Trophoblast cell (in vitro differentiated cells and primary cell): ENCODE measurements at regions not wholly inside any gene's neighbourhood (a gene's known extent, or its start where the extent isn't known, plus 50 kb on each side); places are given as distances from the start of the nearest gene placed in this dataset.
"Not testable (repeated sequence)": the region's sequence is repeated elsewhere in the genome, so short reads cannot be mapped to it uniquely, and the experiment has no call there.

Experiments
- DNase-seq, 2 donors: peaks; one replicate each; pipeline ENCODE4 v3.0.0-alpha.2; 2016
- H2AFZ ChIP-seq: 2 replicates; pipeline ENCODE4 v1.6.1; 2013; ENCODE audit warnings: low read length, moderate library complexity, mild to moderate bottlenecking; ENCODE audit not compliant: insufficient read depth, poor library complexity
- H2AK5ac ChIP-seq: 2 replicates; pipeline ENCODE4 v1.6.1; 2013; ENCODE audit warnings: mild to moderate bottlenecking, low read length
- H2BK120ac ChIP-seq: 2 replicates; pipeline ENCODE4 v1.6.1; 2013; ENCODE audit warnings: low read length, mild to moderate bottlenecking, moderate library complexity; ENCODE audit not compliant: insufficient read depth, poor library complexity
- H2BK12ac ChIP-seq: 2 replicates; pipeline ENCODE4 v1.6.1; 2013; ENCODE audit warnings: mild to moderate bottlenecking, low read length, moderate library complexity
- H2BK5ac ChIP-seq: 2 replicates; pipeline ENCODE4 v1.6.1; 2013; ENCODE audit warnings: low read length, low read depth, moderate library complexity, mild to moderate bottlenecking; ENCODE audit not compliant: poor library complexity
- H3K14ac ChIP-seq: 2 replicates; pipeline ENCODE4 v1.6.1; 2013; ENCODE audit warnings: mild to moderate bottlenecking, low read length
- H3K18ac ChIP-seq: 2 replicates; pipeline ENCODE4 v1.6.1; 2013; ENCODE audit warnings: mild to moderate bottlenecking, low read length
- H3K23ac ChIP-seq: 2 replicates; pipeline ENCODE4 v1.6.1; 2013; ENCODE audit warnings: low read length
- H3K27ac ChIP-seq: 2 replicates; pipeline ENCODE4 v1.5.1; 2013; ENCODE audit warnings: low read depth, mild to moderate bottlenecking, inconsistent platforms, low read length, moderate library complexity
- H3K27me3 ChIP-seq: 2 replicates; pipeline ENCODE4 v1.6.1; 2013; ENCODE audit warnings: inconsistent platforms, mild to moderate bottlenecking, low read length, moderate library complexity; ENCODE audit not compliant: insufficient read depth
- H3K36me3 ChIP-seq, 2 experiments: 1 replicate in 1 of 2; 2 replicates in 1 of 2; pipeline ENCODE4 v1.6.1; 2013; ENCODE audit warnings: low read length in 2 of 2, mild to moderate bottlenecking in 2 of 2, moderate library complexity in 1 of 2; ENCODE audit not compliant: insufficient read depth in 2 of 2, control insufficient read depth in 1 of 2
- H3K4ac ChIP-seq: 2 replicates; pipeline ENCODE4 v1.6.1; 2013; ENCODE audit warnings: low read depth, mild to moderate bottlenecking, low read length, moderate library complexity
- H3K4me1 ChIP-seq, 2 experiments: 1 replicate in 1 of 2; 2 replicates in 1 of 2; pipeline ENCODE4 v1.6.1; 2013; ENCODE audit warnings: low read length in 2 of 2, mild to moderate bottlenecking in 2 of 2, moderate library complexity in 1 of 2; ENCODE audit not compliant: insufficient read depth in 2 of 2, control insufficient read depth in 1 of 2
- H3K4me2 ChIP-seq: 2 replicates; pipeline ENCODE4 v1.6.1; 2013; ENCODE audit warnings: inconsistent platforms, mild to moderate bottlenecking, low read length, moderate library complexity
- H3K4me3 ChIP-seq: 2 replicates; pipeline ENCODE4 v1.5.1; 2013; ENCODE audit warnings: mild to moderate bottlenecking, low read depth, low read length, inconsistent platforms
- H3K79me1 ChIP-seq: one replicate; pipeline ENCODE4 v1.6.1; 2013; ENCODE audit warnings: low read length
- H3K79me2 ChIP-seq: 2 replicates; pipeline ENCODE4 v1.6.1; 2013; ENCODE audit warnings: low read length, mild to moderate bottlenecking; ENCODE audit not compliant: control insufficient read depth, insufficient read depth, poor library complexity
- H3K9ac ChIP-seq: 2 replicates; pipeline ENCODE4 v1.6.1; 2013; ENCODE audit warnings: mild to moderate bottlenecking, low read length
- H3K9me3 ChIP-seq: 2 replicates; pipeline ENCODE4 v1.6.1; 2013; ENCODE audit warnings: low read depth, mild to moderate bottlenecking, control low read depth, inconsistent platforms, low read length; ENCODE audit not compliant: insufficient read depth
- H4K12ac ChIP-seq: 2 replicates; pipeline ENCODE4 v1.6.1; 2013; ENCODE audit warnings: low read depth, mild to moderate bottlenecking, low read length, moderate library complexity
- H4K8ac ChIP-seq: 2 replicates; pipeline ENCODE4 v1.6.1; 2013; ENCODE audit warnings: low read depth, mild to moderate bottlenecking, low read length, moderate library complexity
- H4K91ac ChIP-seq: one replicate; pipeline ENCODE4 v1.6.1; 2013; ENCODE audit warnings: low read depth, mild to moderate bottlenecking, low read length, moderate library complexity
- WGBS: extraction: QIAGEN DNeasy Blood & Tissue Kit; methylation state at CpG from one replicate; pipeline ENCODE4 v1.1.7; 2013; ENCODE audit warnings: missing lambda C conversion rate; ENCODE audit not compliant: insufficient read length, insufficient coverage; ENCODE audit errors: extremely low coverage; 5-methylcytosine and 5-hydroxymethylcytosine counted together

GRCh38 chr3:72270730-72271129, 485.8 kb upstream of the PROK2 start:
- Histone ChIP-seq H3K79me2 (peaks cover 2% of the 10 kb centered on the region), H2AK5ac (peak overlapping the region; percentile 73), H3K27ac (no peak overlapping the region), H3K4me1 (peaks cover 27 to 34% of the 10 kb centered on the region in 2 experiments), H3K4ac (no peak overlapping the region), H4K12ac (no peak overlapping the region), H3K14ac (peak overlapping the region; percentile 22), H3K9me3 (no peaks in the 10 kb centered on the region), H3K27me3 (no peaks in the 10 kb centered on the region), H4K8ac (peak overlapping the region; percentile 25), H2BK5ac (no peak overlapping the region), H2BK12ac (peak overlapping the region; percentile 78), H3K36me3 (no peaks in the 10 kb centered on the region), H3K4me3 (no peak overlapping the region), H3K23ac (no peak overlapping the region), H2AFZ (no peak overlapping the region), H2BK120ac (peak overlapping the region; percentile 49), H3K18ac (no peak overlapping the region), H4K91ac (peak overlapping the region; percentile 58), H3K79me1 (peaks cover 12% of the 10 kb centered on the region), H3K9ac (no peak overlapping the region), H3K4me2 (no peak overlapping the region)
- no peak for DNase-seq
- WGBS, result no CpG with 5 or more reads among the region's 5 CpGs

DNA sequence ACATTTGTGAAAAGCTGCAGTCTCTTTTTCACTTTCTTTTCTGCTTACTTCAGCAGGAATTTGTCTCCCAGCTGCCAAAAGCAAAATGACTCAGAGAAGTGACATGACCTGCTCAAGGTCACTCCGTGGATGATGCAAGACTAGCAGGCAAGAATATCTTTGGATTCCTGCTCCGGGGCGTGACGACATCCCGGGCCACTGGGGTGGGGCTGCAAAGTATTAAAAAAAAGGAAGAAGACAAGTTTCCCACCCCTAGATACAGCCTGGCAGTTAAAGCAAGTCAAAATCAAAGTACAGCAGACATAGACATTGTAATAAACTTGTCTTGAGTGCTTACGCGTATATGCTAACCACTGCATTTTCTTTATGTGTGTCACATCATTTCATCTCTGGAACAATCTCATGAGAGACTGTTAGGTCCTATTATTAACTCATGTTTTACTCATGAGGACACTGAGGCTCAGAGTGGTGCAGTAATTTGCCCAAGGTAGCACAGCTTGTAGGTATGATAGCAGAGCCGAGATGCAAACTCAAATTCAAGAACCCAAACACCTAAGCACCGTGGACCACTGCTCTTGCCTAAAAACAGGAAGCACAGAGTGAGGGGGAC, 485.2 kb upstream of the PROK2 start:
- WGBS, result no CpG with 5 or more reads among the region's 9 CpGs
- H3K79me1 ChIP-seq, result peaks cover 12% of the 10 kb centered on the region
- peaks cover 27 to 34% of the 10 kb centered on the region in 2 experiments for H3K4me1 ChIP-seq
- no peak overlapping the region for H3K4me3 ChIP-seq
- H2AK5ac ChIP-seq, result peak overlapping the region; percentile 73
- H3K9me3 ChIP-seq, result no peaks in the 10 kb centered on the region
- no peak overlapping the region for H3K4me2 ChIP-seq
- no peak overlapping the region for H3K23ac ChIP-seq
- H4K8ac ChIP-seq, result peak overlapping the region; percentile 25
- peak overlapping the region; percentile 78 for H2BK12ac ChIP-seq
- no peak overlapping the region for H2BK5ac ChIP-seq
- no peak overlapping the region for H3K27ac ChIP-seq
- no peaks in the 10 kb centered on the region for H3K36me3 ChIP-seq
- no peak overlapping the region for H3K18ac ChIP-seq
- H3K79me2 ChIP-seq, result peaks cover 2% of the 10 kb centered on the region
- no peaks in the 10 kb centered on the region for H3K27me3 ChIP-seq
- H3K14ac ChIP-seq, result peak overlapping the region; percentile 22
- H4K12ac ChIP-seq, result no peak overlapping the region
- DNase-seq, result peak; percentile 75 to 86
- no peak overlapping the region for H2AFZ ChIP-seq
- no peak overlapping the region for H3K9ac ChIP-seq
- H4K91ac ChIP-seq, result peak overlapping the region; percentile 58
- H3K4ac ChIP-seq, result no peak overlapping the region
- peak overlapping the region; percentile 49 for H2BK120ac ChIP-seq

DNA sequence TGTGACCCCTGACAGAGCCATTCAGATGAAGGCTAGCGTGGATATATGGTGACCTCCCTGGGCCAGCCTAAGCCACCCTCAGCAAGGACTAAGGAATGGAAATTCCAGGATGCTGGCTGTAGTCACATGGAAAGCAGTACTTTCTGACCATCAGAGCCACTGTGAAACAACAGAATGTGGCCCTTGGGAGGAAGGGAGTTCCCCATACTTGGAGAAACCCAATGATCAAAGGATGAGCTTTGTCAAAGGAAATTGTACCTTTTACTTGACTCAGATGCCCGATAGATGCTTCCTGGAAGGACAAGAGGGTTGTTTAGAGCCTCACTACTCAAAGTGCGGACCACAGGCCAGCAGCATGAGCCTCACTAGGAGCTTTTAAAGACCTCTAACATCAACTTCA, 484.5 kb upstream of the PROK2 start:
- H3K4me1 ChIP-seq, result peaks cover 20 to 27% of the 10 kb centered on the region in 2 experiments
- WGBS, result no CpG with 5 or more reads among the region's 3 CpGs
- H3K18ac ChIP-seq, result no peak overlapping the region
- H4K8ac ChIP-seq, result no peak overlapping the region
- H3K4ac ChIP-seq, result no peak overlapping the region
- H3K4me3 ChIP-seq, result no peak overlapping the region
- no peak overlapping the region for H4K91ac ChIP-seq
- H2BK120ac ChIP-seq, result no peak overlapping the region
- no peaks in the 10 kb centered on the region for H3K36me3 ChIP-seq
- no peak overlapping the region for H3K23ac ChIP-seq
- peak overlapping the region; percentile 12 for H2BK12ac ChIP-seq
- H3K79me1 ChIP-seq, result peaks cover 12% of the 10 kb centered on the region
- no peak overlapping the region for H2AFZ ChIP-seq
- H4K12ac ChIP-seq, result no peak overlapping the region
- DNase-seq, result no peak
- H3K9ac ChIP-seq, result no peak overlapping the region
- H3K27me3 ChIP-seq, result no peaks in the 10 kb centered on the region
- H3K9me3 ChIP-seq, result no peaks in the 10 kb centered on the region
- H2AK5ac ChIP-seq, result no peak overlapping the region
- H3K27ac ChIP-seq, result no peak overlapping the region
- H2BK5ac ChIP-seq, result no peak overlapping the region
- H3K4me2 ChIP-seq, result no peak overlapping the region
- H3K79me2 ChIP-seq, result peaks cover 2% of the 10 kb centered on the region
- no peak overlapping the region for H3K14ac ChIP-seq

DNA sequence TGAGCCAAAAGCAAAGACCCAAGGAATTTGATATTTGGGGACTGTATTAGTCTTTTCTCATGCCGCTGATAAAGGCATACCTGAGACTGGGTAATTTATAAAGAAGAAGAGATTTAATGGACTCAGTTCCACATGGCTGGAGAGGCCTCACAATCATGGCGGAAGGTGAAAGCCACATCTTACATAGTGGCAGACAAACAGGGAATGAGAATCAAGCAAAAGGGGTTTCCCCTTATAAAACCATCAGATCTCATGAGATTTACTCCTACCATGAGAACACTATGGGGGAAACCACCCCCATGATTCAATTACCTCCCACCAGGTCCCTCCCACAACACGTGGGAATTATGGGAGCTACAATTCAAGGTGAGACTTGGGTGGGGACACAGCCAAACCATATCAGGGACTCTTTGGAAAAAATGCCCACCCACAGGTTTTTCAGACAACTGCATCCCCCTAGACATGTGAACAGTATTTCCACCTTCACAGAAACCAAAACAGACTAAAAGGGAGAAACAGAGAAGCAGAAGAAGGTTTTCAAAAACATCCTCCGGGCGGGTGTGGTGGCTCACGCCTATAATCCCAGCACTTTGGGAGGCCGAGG, 482.1 kb upstream of the PROK2 start:
- not testable (repeated sequence) for H3K27me3 ChIP-seq, H3K4me2 ChIP-seq, H4K91ac ChIP-seq, H2BK5ac ChIP-seq, H3K27ac ChIP-seq, H2AK5ac ChIP-seq, H3K4me3 ChIP-seq, DNase-seq, H3K36me3 ChIP-seq, H4K12ac ChIP-seq, H2BK120ac ChIP-seq, H2BK12ac ChIP-seq, H4K8ac ChIP-seq, H3K79me1 ChIP-seq, H2AFZ ChIP-seq, H3K4ac ChIP-seq, H3K14ac ChIP-seq, H3K9ac ChIP-seq, H3K23ac ChIP-seq, H3K9me3 ChIP-seq, H3K79me2 ChIP-seq, H3K18ac ChIP-seq
- no CpG with 5 or more reads among the region's 7 CpGs for WGBS
- peaks cover 8 to 13% of the 10 kb centered on the region in 2 experiments for H3K4me1 ChIP-seq
